ENCODE measurements at regions not wholly inside any gene's neighbourhood (a gene's known extent, or its start where the extent isn't known, plus 50 kb on each side); places are given as distances from the start of the nearest gene placed in this dataset.

- no peak for DNase-seq (ENCODE audit: low read depth)
- TF ChIP-seq CTCF (IDR thresholded peaks at IDR 0.05; ENCODE audit: control insufficient read depth, insufficient read depth, low read depth, low read length, missing control alignments): no peak
- H3K4me3 ChIP-seq (ENCODE audit: control insufficient read depth, low read depth, low read length): no peak overlapping the region
Measured at GRCh38 chr9:115775659-115776058, 377.9 kb upstream of the PAPPA start.

GRCh38 chr9:115777610-115778009, 376.0 kb upstream of the PAPPA start:
- H3K4me3 ChIP-seq (ENCODE audit: control insufficient read depth, low read depth, low read length): no peak overlapping the region
- DNase-seq (ENCODE audit: low read depth): no peak
- TF ChIP-seq CTCF (IDR thresholded peaks at IDR 0.05; ENCODE audit: control insufficient read depth, insufficient read depth, low read depth, low read length, missing control alignments): no peak

GRCh38 chr9:115781070-115781736, 372.4 kb upstream of the PAPPA start:
- H3K4me3 ChIP-seq (ENCODE audit: control insufficient read depth, low read depth, low read length): no peak overlapping the region
- no peak for TF ChIP-seq CTCF (IDR thresholded peaks at IDR 0.05; ENCODE audit: control insufficient read depth, insufficient read depth, low read depth, low read length, missing control alignments)
- DNase-seq (ENCODE audit: low read depth): no peak

GRCh38 chr9:115786321-115786720, 367.3 kb upstream of the PAPPA start:
- no peak for DNase-seq (ENCODE audit: low read depth)
- TF ChIP-seq CTCF (IDR thresholded peaks at IDR 0.05; ENCODE audit: control insufficient read depth, insufficient read depth, low read depth, low read length, missing control alignments): no peak
- H3K4me3 ChIP-seq (ENCODE audit: control insufficient read depth, low read depth, low read length): no peak overlapping the region

- no peak for DNase-seq (ENCODE audit: low read depth)
- no peak overlapping the region for H3K4me3 ChIP-seq (ENCODE audit: control insufficient read depth, low read depth, low read length)
- no peak for TF ChIP-seq CTCF (IDR thresholded peaks at IDR 0.05; ENCODE audit: control insufficient read depth, insufficient read depth, low read depth, low read length, missing control alignments)
Measured at GRCh38 chr9:115790520-115790919, 363.1 kb upstream of the PAPPA start.

GRCh38 chr9:115794921-115795475, 358.6 kb upstream of the PAPPA start:
- H3K4me3 ChIP-seq (ENCODE audit: control insufficient read depth, low read depth, low read length): no peak overlapping the region
- DNase-seq (ENCODE audit: low read depth): no peak
- TF ChIP-seq CTCF (IDR thresholded peaks at IDR 0.05; ENCODE audit: control insufficient read depth, insufficient read depth, low read depth, low read length, missing control alignments): no peak

Measured in AG09309 (cell line).